Immature natural killer cell (primary cell): ENCODE measurements at regions not wholly inside any gene's neighbourhood (a gene's known extent, or its start where the extent isn't known, plus 50 kb on each side); places are given as distances from the start of the nearest gene placed in this dataset.
"Not testable (repeated sequence)": the region's sequence is repeated elsewhere in the genome, so short reads cannot be mapped to it uniquely, and the experiment has no call there.

Experiments
- DNase-seq, 3 donors: peaks; one replicate each; pipeline ENCODE4 v3.0.0; 2022; ENCODE audit warnings: mixed read lengths in 1 of 3
- H3K27ac Mint-ChIP-seq, 6 donors: one replicate each; pipeline ENCODE4 v1.8.0; 2020; ENCODE audit warnings: mixed read lengths in 6 of 6, mild to moderate bottlenecking in 5 of 6, inconsistent platforms in 4 of 6, moderate library complexity in 3 of 6
- H3K27me3 Mint-ChIP-seq, 3 donors: one replicate each; pipeline ENCODE4 v1.8.0; 2020 to 2021; ENCODE audit warnings: low read depth in 3 of 3, mild to moderate bottlenecking in 3 of 3, mixed read lengths in 3 of 3, moderate library complexity in 3 of 3, inconsistent platforms in 1 of 3
- H3K36me3 Mint-ChIP-seq, 3 donors: one replicate each; pipeline ENCODE4 v1.8.0; 2020; ENCODE audit warnings: mixed read lengths in 3 of 3, inconsistent platforms in 2 of 3, mild to moderate bottlenecking in 2 of 3
- H3K4me1 Mint-ChIP-seq, 2 donors: one replicate each; pipeline ENCODE4 v1.8.0; 2020; ENCODE audit warnings: inconsistent platforms in 2 of 2, mild to moderate bottlenecking in 2 of 2, mixed read lengths in 2 of 2, moderate library complexity in 1 of 2
- H3K4me3 Mint-ChIP-seq, 5 donors: one replicate each; pipeline ENCODE4 v1.8.0; 2020; ENCODE audit warnings: mild to moderate bottlenecking in 5 of 5, mixed read lengths in 5 of 5, inconsistent platforms in 3 of 5, moderate library complexity in 3 of 5
- H3K9me3 Mint-ChIP-seq, 6 donors: one replicate each; pipeline ENCODE4 v1.8.0; 2020; ENCODE audit warnings: mild to moderate bottlenecking in 6 of 6, mixed read lengths in 6 of 6, inconsistent platforms in 4 of 6, moderate library complexity in 3 of 6

GRCh38 chr18:38810789-38811188 lies 1245.2 kb upstream of the CELF4 start:
- DNase-seq, result no peak
- Mint-ChIP-seq H3K4me3 (no peak overlapping the region), H3K36me3 (peaks cover 0 to 3% (median 0%) of the 10 kb centered on the region in 3 donors), H3K9me3 (peaks cover 0 to 13% (median 5%) of the 10 kb centered on the region in 6 donors), H3K27me3 (no peaks in the 10 kb centered on the region), H3K4me1 (no peaks in the 10 kb centered on the region), H3K27ac (no peak overlapping the region)

- H3K9me3 Mint-ChIP-seq, result peaks cover 0 to 13% (median 5%) of the 10 kb centered on the region in 6 donors
- DNase-seq, result no peak
- peaks cover 0 to 3% (median 0%) of the 10 kb centered on the region in 3 donors for H3K36me3 Mint-ChIP-seq
- H3K27me3 Mint-ChIP-seq, result no peaks in the 10 kb centered on the region
- no peaks in the 10 kb centered on the region for H3K4me1 Mint-ChIP-seq
- no peak overlapping the region for H3K4me3 Mint-ChIP-seq
- H3K27ac Mint-ChIP-seq, result no peak overlapping the region
Measured at GRCh38 chr18:38807915-38808314, 1242.3 kb upstream of the CELF4 start.

GRCh38 chr18:38805256-38805655 lies 1239.7 kb upstream of the CELF4 start:
- Mint-ChIP-seq H3K27me3 (peaks cover 0 to 1% (median 0%) of the 10 kb centered on the region in 3 donors), H3K36me3 (peaks cover 0 to 3% (median 0%) of the 10 kb centered on the region in 3 donors), H3K9me3 (peaks cover 0 to 13% (median 5%) of the 10 kb centered on the region in 6 donors), H3K4me1 (no peaks in the 10 kb centered on the region), H3K4me3 (no peak overlapping the region), H3K27ac (no peak overlapping the region)
- DNase-seq, result no peak

- Mint-ChIP-seq H3K4me3 (no peak overlapping the region), H3K27ac (no peak overlapping the region), H3K27me3 (peaks cover 0 to 1% (median 1%) of the 10 kb centered on the region in 3 donors), H3K36me3 (peaks cover 0 to 3% (median 0%) of the 10 kb centered on the region in 3 donors), H3K4me1 (no peaks in the 10 kb centered on the region), H3K9me3 (peaks cover 0 to 14% (median 4%) of the 10 kb centered on the region in 6 donors)
- DNase-seq, result no peak
Measured at GRCh38 chr18:38801640-38802039, 1236.0 kb upstream of the CELF4 start.

- Mint-ChIP-seq H3K4me3 (no peak overlapping the region), H3K27me3 (peaks cover 0 to 3% (median 1%) of the 10 kb centered on the region in 3 donors), H3K27ac (no peak overlapping the region), H3K36me3 (no peaks in the 10 kb centered on the region), H3K9me3 (peaks cover 0 to 21% (median 4%) of the 10 kb centered on the region in 6 donors), H3K4me1 (no peaks in the 10 kb centered on the region)
- no peak for DNase-seq
Measured at GRCh38 chr18:38796762-38797161, 1231.2 kb upstream of the CELF4 start.

GRCh38 chr18:38792731-38793130 lies 1227.1 kb upstream of the CELF4 start:
- no peak for DNase-seq
- Mint-ChIP-seq H3K27me3 (peaks cover 0 to 2% (median under 1%) of the 10 kb centered on the region in 3 donors), H3K36me3 (no peaks in the 10 kb centered on the region), H3K4me1 (no peaks in the 10 kb centered on the region), H3K4me3 (no peak overlapping the region), H3K9me3 (peaks cover 0 to 22% (median 6%) of the 10 kb centered on the region in 6 donors), H3K27ac (no peak overlapping the region)

GRCh38 chr18:38790786-38791185 lies 1225.2 kb upstream of the CELF4 start:
- no peak for DNase-seq
- H3K4me3 Mint-ChIP-seq, result no peak overlapping the region
- peaks cover 0 to 20% (median 3%) of the 10 kb centered on the region in 6 donors for H3K9me3 Mint-ChIP-seq
- H3K36me3 Mint-ChIP-seq, result no peaks in the 10 kb centered on the region
- H3K4me1 Mint-ChIP-seq, result no peaks in the 10 kb centered on the region
- peaks cover 0 to 2% (median 0%) of the 10 kb centered on the region in 3 donors for H3K27me3 Mint-ChIP-seq
- no peak overlapping the region for H3K27ac Mint-ChIP-seq

GRCh38 chr18:38790303-38790702 lies 1224.7 kb upstream of the CELF4 start:
- Mint-ChIP-seq H3K9me3 (peaks cover 0 to 20% (median 3%) of the 10 kb centered on the region in 6 donors), H3K4me3 (no peak overlapping the region), H3K36me3 (no peaks in the 10 kb centered on the region), H3K27ac (no peak overlapping the region), H3K4me1 (no peaks in the 10 kb centered on the region), H3K27me3 (peaks cover 0 to 2% (median 0%) of the 10 kb centered on the region in 3 donors)
- no peak for DNase-seq

- Mint-ChIP-seq H3K9me3 (peaks cover 0 to 22% (median 3%) of the 10 kb centered on the region in 6 donors), H3K27ac (no peak overlapping the region)
Measured at GRCh38 chr18:38789141-38789540, 1223.5 kb upstream of the CELF4 start.

GRCh38 chr18:38786906-38787305 lies 1221.3 kb upstream of the CELF4 start:
- peaks cover 0 to 2% (median 0%) of the 10 kb centered on the region in 3 donors for H3K27me3 Mint-ChIP-seq

More at GRCh38 chr18:38789141-38789540, 1223.5 kb upstream of the CELF4 start:
- Mint-ChIP-seq H3K36me3 (no peaks in the 10 kb centered on the region), H3K4me3 (no peak overlapping the region), H3K27me3 (peaks cover 0 to 2% (median 0%) of the 10 kb centered on the region in 3 donors), H3K4me1 (no peaks in the 10 kb centered on the region)
- DNase-seq, result no peak

GRCh38 chr18:38771620-38772019 lies 1206.0 kb upstream of the CELF4 start:
- H3K36me3 Mint-ChIP-seq, H3K4me1 Mint-ChIP-seq, H3K27ac Mint-ChIP-seq: not testable (repeated sequence)

More at GRCh38 chr18:38786906-38787305, 1221.3 kb upstream of the CELF4 start:
- no peaks in the 10 kb centered on the region for H3K4me1 Mint-ChIP-seq
- peaks cover 0 to 27% (median 9%) of the 10 kb centered on the region in 6 donors for H3K9me3 Mint-ChIP-seq
- no peak for DNase-seq
- H3K4me3 Mint-ChIP-seq, result no peak overlapping the region
- H3K36me3 Mint-ChIP-seq, result no peaks in the 10 kb centered on the region
- H3K27ac Mint-ChIP-seq, result no peak overlapping the region

GRCh38 chr18:38768504-38768903 lies 1202.9 kb upstream of the CELF4 start:
- no peak for DNase-seq
- peaks cover 0 to 2% (median 0%) of the 10 kb centered on the region in 3 donors for H3K27me3 Mint-ChIP-seq
- H3K4me3 Mint-ChIP-seq, result no peak overlapping the region
- H3K27ac Mint-ChIP-seq, result no peak overlapping the region
- H3K36me3 Mint-ChIP-seq, result no peaks in the 10 kb centered on the region
- peaks cover 0 to 13% (median 6%) of the 10 kb centered on the region in 6 donors for H3K9me3 Mint-ChIP-seq
- H3K4me1 Mint-ChIP-seq, result no peaks in the 10 kb centered on the region

More at GRCh38 chr18:38771620-38772019, 1206.0 kb upstream of the CELF4 start:
- not testable (repeated sequence) for DNase-seq, H3K27me3 Mint-ChIP-seq, H3K4me3 Mint-ChIP-seq
- H3K9me3 Mint-ChIP-seq, result peaks cover 0 to 20% (median 6%) of the 10 kb centered on the region in 6 donors

GRCh38 chr18:38759457-38759856 lies 1193.9 kb upstream of the CELF4 start:
- Mint-ChIP-seq H3K27ac (no peak overlapping the region), H3K27me3 (peaks cover 0 to 1% (median 0%) of the 10 kb centered on the region in 3 donors), H3K4me3 (no peak overlapping the region), H3K4me1 (no peaks in the 10 kb centered on the region), H3K9me3 (peaks cover 0 to 31% (median 5%) of the 10 kb centered on the region in 6 donors), H3K36me3 (no peaks in the 10 kb centered on the region)
- DNase-seq, result no peak

GRCh38 chr18:38756436-38756835 lies 1190.8 kb upstream of the CELF4 start:
- H3K4me1 Mint-ChIP-seq, result no peaks in the 10 kb centered on the region
- no peak overlapping the region for H3K27ac Mint-ChIP-seq
- no peak for DNase-seq
- H3K27me3 Mint-ChIP-seq, result peaks cover 0 to 3% (median 0%) of the 10 kb centered on the region in 3 donors
- peaks cover 0 to 33% (median 8%) of the 10 kb centered on the region in 6 donors for H3K9me3 Mint-ChIP-seq
- peaks cover 0 to 3% (median 0%) of the 10 kb centered on the region in 3 donors for H3K36me3 Mint-ChIP-seq
- H3K4me3 Mint-ChIP-seq, result no peak overlapping the region

- H3K4me1 Mint-ChIP-seq, result no peaks in the 10 kb centered on the region
- peaks cover 0 to 31% (median 7%) of the 10 kb centered on the region in 6 donors for H3K9me3 Mint-ChIP-seq
- no peak overlapping the region for H3K4me3 Mint-ChIP-seq
- peaks cover 0 to 2% (median 1%) of the 10 kb centered on the region in 3 donors for H3K27me3 Mint-ChIP-seq
- peaks cover 0 to 3% (median 0%) of the 10 kb centered on the region in 3 donors for H3K36me3 Mint-ChIP-seq
- no peak for DNase-seq
- H3K27ac Mint-ChIP-seq, result no peak overlapping the region
Measured at GRCh38 chr18:38752430-38752829, 1186.8 kb upstream of the CELF4 start.
